ENCODE measurements at regions not wholly inside any gene's neighbourhood (a gene's known extent, or its start where the extent isn't known, plus 50 kb on each side); places are given as distances from the start of the nearest gene placed in this dataset.

GRCh38 chr3:102747611-102748010, 312.8 kb downstream of the ZPLD1 start:
- no peak for DNase-seq (ENCODE audit: low spot score)

GRCh38 chr3:102748646-102749045, 313.8 kb downstream of the ZPLD1 start:
- DNase-seq (ENCODE audit: low spot score) = no peak

- no peak for DNase-seq (ENCODE audit: low spot score)
Measured at GRCh38 chr3:102750322-102750721, 315.5 kb downstream of the ZPLD1 start.

- no peak for DNase-seq (ENCODE audit: low spot score)
Measured at GRCh38 chr3:102753901-102754300, 319.1 kb downstream of the ZPLD1 start.

GRCh38 chr3:102756706-102757105, 321.9 kb downstream of the ZPLD1 start:
- no peak for DNase-seq (ENCODE audit: low spot score)

- no peak for DNase-seq (ENCODE audit: low spot score)
Measured at GRCh38 chr3:102757950-102758349, 323.1 kb downstream of the ZPLD1 start.

GRCh38 chr3:102761766-102762165, 327.0 kb downstream of the ZPLD1 start:
- DNase-seq (ENCODE audit: low spot score) = no peak

DNA sequence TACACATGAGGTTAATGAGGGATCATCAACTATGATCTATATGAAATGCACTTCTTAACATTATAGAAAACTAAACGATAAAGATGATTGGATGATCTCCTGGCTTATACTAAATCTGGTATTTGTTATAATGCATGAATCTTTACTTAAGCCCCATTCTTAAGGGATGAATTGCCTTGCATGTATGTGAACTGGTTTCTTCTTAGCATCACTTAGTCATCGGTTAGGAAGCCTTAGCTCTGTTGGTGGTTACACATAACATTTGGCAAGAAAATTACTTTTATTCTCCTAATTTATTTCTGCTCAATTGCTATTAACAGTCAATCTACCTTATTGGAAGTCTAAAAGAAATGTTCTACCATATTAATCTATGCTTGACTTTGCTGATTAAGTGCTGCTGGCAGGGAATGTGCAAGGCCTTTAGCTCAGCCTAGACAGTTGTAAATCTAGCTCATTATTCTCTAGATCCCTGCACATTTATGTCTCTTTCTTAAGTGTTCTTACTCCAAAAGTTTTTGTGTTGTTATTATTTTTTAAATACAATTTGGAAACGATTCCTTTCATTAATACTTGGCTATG, 356.0 kb downstream of the ZPLD1 start:
- peak; percentile 30 for DNase-seq (ENCODE audit: low spot score)

- DNase-seq (ENCODE audit: low spot score) = no peak
Measured at GRCh38 chr3:102791641-102792589, 357.1 kb downstream of the ZPLD1 start.

DNA sequence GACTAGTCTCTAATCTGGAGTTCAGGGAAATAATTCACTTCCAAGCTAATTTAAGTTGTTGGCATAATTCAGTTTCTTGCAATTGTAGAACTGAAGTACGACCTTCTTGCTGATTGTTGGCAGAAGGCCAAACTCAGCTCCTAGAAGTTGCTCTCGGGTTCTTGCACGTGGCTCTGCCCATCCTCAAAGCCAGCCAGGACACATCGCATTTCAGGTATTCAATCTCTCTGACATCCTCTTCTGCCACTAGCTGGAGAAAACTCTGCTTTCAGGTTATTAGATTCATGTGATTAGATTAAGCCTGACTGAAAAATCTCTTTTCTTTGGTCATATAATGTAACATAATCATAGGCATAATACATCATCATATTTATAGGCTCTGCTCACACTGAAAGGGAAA, 362.0 kb downstream of the ZPLD1 start:
- peak; percentile 17 for DNase-seq (ENCODE audit: low spot score)

DNA sequence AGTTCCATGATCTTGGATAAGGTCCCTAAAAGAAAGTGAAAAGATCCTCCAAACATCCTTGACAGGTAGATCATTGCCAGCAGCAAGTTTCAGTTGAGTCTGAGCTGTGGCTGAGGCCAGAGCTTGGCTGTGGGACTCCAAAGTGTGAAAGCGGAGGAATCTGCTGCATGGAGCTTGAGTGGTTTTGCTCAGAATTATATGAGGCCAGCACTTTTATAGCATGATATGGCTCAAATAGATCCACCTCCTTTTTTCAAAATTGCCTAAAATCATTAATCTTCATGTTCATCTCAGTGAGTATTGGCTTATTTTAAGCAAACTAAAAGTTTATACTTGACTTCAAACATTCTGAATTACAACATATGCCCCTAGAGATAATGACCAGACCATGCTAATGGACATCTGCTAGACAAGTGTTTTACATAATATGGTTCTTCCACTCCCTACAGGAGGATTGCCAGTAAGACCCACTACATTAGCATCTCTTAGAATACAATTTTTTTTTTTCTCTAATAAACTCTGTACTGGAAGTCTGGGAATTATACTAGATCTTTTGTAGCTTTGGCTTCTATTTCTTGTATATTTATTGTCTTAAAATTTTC, 368.1 kb downstream of the ZPLD1 start:
- no peak for DNase-seq (ENCODE audit: low spot score)

- no peak for DNase-seq (ENCODE audit: low spot score)
Measured at GRCh38 chr3:102810937-102811336, 376.1 kb downstream of the ZPLD1 start.

GRCh38 chr3:102826636-102827035, 391.8 kb downstream of the ZPLD1 start:
- no peak for DNase-seq (ENCODE audit: low spot score)

DNA sequence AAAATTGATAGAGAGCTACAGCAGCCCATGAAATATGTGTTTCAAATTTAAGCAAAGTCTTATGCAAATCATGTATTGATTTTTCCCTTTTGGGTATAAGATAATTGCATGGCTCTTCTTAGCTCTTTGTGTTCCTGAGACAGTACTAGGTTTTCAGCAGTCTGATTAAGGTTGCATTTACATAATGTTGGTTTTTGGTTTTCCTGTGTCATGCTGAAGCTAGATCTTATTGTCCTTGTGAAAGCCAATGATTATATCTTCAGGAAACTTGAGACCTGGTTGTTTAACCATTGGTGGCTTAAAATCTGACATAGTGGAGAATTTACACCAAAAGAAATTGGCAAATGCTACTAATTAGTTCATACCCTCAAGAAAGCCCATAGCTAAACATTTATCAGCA, 392.6 kb downstream of the ZPLD1 start:
- no peak for DNase-seq (ENCODE audit: low spot score)

DNA sequence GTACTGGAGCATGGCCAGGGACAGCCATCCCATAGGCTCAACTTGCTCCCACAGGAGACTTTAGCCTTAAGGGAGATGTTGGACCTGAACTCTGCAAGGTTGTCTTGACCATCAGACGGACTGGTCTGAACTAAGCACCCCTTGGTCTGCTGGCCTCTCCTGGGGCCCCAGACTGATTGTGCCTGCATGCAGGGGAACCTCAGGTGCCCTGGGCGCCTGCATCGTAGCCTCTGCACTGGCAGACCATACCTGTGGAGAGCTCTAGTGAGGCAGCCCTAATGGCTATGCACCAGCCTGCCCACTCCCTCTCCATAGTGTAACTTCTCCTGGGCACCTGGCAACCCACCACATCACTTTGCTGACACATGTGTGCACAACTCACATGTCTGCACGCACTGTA, 395.6 kb downstream of the ZPLD1 start:
- no peak for DNase-seq (ENCODE audit: low spot score)

DNA sequence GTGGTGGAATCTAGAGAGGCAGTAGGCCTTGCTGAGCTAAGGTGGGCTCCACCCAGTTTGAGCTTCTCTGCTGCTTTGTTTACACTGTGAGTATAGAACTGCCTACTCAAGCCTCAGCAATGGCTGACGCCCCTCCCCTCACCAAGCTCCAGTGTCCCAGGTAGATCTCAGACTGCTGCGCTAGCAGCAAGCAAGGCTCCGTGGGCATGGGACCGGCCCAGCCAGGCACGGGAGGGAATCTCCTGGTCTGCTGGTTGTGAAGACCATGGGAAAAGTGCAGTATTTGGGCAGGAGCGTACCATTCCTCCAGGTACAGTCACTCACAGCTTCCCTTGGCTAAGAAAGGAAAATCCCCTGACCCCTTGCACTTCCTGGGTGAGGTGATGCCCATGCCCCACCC, 407.1 kb downstream of the ZPLD1 start:
- DNase-seq (ENCODE audit: low spot score) = no peak

- DNase-seq (ENCODE audit: low spot score) = peak; percentile 33
Measured at GRCh38 chr3:102866845-102867244, 432.0 kb downstream of the ZPLD1 start.

DNA sequence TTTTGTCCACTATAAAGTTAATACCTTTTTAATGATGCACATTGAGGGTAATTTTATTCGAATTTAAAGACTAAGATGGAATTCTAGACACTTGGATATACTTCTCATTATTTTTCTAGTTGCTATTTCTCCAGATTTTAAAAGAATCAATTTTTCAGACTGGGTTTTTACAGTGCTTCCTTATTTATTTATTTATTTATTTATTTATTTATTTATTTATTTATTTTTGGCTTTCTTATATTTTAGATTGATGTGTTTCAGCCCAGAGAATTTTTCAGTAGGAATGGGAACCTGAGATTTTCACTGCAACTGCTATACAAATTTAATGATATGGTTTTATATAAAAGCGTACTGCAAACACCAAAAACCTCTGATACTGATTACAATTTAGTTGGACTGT, 448.7 kb downstream of the ZPLD1 start:
- DNase-seq (ENCODE audit: low spot score) = no peak

- no peak for DNase-seq (ENCODE audit: low spot score)
Measured at GRCh38 chr3:102885289-102885688, 450.5 kb downstream of the ZPLD1 start.

- no peak for DNase-seq (ENCODE audit: low spot score)
Measured at GRCh38 chr3:102887431-102887830, 452.6 kb downstream of the ZPLD1 start.

DNA sequence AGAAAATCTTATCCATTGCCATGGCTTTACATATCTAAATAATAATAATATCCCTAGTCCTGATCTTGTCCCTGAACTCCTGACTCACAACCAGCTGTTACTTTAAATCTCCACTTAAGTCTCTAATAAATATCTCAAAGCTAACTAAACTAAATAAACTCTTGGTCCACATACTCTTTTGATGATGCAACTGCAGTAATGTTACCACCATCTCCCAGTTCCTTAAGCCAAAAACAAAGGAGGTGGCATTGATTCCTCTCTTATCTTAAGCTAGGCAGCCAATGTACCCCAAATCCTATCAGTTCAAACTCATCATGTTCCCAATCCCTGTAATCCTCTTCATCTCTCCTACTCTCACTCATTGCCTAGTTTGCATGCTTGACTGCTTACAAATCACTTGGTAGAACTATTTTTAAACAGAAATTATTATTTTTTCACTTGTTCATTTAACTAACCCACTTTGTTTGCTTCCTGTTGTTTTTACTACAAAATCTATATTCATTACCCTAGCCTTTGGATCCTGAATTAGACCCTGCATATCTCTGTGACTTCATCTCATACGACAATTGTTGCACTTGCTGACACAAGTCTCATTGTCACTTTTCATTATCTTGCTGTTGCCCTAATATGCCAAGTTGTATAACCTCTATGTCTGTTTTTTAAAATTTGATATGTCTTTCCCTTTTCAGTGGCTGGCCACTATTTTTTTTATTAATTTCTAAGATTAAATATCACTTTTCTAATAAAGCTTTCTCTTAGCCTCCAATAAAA, 462.2 kb downstream of the ZPLD1 start:
- no peak for DNase-seq (ENCODE audit: low spot score)

DNA sequence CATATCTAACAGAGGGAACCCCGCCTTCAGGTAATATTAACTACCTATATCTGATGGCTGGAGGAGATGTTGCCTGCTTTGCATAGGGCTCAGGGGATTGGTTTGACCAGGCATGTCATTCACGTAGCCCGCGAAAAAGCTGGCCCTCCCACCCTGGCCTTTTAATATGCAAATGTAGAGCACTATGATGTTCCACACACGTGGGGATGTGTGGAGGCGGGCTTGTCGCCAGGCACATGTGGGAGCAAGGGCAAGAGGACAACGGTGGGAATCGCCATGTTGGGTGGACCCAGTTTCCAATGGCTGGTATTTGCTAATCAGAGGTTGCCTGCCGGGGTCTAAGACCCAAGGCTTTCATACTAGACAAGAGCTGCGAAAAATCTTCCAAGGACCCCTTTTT, 469.8 kb downstream of the ZPLD1 start:
- DNase-seq (ENCODE audit: low spot score) = no peak
